ENCODE measurements at regions not wholly inside any gene's neighbourhood (a gene's known extent, or its start where the extent isn't known, plus 50 kb on each side); places are given as distances from the start of the nearest gene placed in this dataset.
"Not testable (repeated sequence)": the region's sequence is repeated elsewhere in the genome, so short reads cannot be mapped to it uniquely, and the experiment has no call there.

- DNase-seq (ENCODE audit: extremely low read depth, low read depth, low spot score) = no peak
Observed at GRCh38 chr5:136563489-136563888, 198.1 kb upstream of the TRPC7 start.

DNA sequence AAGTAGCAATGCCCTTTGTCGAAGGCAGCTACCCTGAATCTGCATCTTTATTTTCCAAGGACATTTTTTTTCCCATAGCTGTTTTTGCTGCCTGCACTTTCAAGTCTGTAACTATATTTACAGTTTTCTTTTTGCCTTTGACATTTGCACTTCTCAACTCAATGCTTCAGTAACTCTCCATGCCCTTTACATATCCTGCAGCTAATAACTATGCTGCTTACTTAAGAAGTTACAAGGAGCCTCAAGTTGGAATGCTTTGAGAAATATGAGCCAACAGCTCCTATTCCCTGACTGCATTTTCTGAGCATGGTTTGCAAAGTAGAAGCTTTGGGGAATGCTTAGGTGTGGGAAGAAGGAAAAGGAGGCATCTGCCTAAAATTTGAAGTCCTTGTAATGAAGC is 194.8 kb upstream of the TRPC7 start:
- DNase-seq (ENCODE audit: extremely low read depth, low read depth, low spot score) = no peak

DNA sequence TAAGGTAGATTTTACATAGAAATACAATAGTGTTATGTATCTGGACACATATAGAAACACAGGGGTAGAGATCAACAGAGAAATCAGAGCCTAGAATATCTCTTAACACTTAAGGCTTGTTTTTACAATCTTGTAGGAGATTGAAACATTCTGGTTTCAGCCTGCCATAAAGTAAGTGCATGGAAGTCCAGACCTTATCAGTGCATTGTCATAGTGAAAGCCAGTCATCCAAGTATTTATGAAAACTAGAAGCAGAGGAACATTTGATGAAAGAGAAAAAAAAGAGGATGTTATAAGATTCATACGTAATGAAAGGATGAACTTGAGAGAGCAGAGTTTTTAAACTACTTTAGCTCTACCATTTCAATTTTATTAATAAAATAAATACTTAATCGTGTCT is 194.3 kb upstream of the TRPC7 start:
- DNase-seq (ENCODE audit: extremely low read depth, low read depth, low spot score) = no peak

DNA sequence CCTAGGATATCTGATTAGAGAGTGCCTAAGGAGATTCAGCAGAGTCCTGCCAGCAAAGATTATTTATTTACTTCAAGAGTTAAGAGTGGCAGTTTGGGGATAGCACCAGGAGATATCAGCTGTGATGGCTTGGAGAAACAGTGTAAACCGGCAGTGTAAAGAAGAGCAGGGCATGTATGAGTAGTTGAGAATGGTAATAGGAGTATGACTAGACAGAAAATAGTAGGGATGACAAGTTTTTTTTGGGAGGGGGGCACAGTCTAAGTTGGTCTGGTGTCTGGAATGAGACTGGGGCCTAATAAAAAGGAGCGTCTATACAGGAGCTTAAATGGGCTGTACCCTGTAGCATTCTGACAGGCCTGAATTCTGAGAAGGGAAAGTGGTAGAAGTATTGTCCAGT is 181.8 kb upstream of the TRPC7 start:
- DNase-seq (ENCODE audit: extremely low read depth, low read depth, low spot score) = not testable (repeated sequence)

GRCh38 chr5:136546441-136546840 is 181.1 kb upstream of the TRPC7 start:
- DNase-seq (ENCODE audit: extremely low read depth, low read depth, low spot score) = not testable (repeated sequence)

- not testable (repeated sequence) for DNase-seq (ENCODE audit: extremely low read depth, low read depth, low spot score)
Observed at GRCh38 chr5:136545031-136545430, 179.7 kb upstream of the TRPC7 start.

- DNase-seq (ENCODE audit: extremely low read depth, low read depth, low spot score) = no peak
Observed at GRCh38 chr5:136538534-136538933, 173.2 kb upstream of the TRPC7 start.

DNA sequence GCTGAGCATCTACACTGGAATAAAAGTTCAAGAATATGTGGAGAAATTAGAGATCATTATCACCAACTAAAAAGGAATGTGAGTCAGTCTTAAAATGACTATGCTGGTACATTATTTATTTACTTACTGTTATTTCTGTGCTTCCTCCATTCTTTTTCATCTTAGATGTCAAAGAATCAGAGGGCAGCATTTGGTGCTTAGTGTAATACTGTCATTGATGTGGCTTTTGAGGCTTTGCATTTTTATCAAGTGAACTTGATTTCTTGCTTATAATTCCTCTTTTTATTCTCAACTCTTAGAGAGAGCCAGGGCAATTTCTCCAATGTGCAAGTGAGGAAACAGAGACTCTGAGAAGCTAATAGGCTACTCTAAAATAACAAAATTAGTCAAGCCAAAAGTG is 163.7 kb upstream of the TRPC7 start:
- DNase-seq (ENCODE audit: extremely low read depth, low read depth, low spot score) = no peak

DNA sequence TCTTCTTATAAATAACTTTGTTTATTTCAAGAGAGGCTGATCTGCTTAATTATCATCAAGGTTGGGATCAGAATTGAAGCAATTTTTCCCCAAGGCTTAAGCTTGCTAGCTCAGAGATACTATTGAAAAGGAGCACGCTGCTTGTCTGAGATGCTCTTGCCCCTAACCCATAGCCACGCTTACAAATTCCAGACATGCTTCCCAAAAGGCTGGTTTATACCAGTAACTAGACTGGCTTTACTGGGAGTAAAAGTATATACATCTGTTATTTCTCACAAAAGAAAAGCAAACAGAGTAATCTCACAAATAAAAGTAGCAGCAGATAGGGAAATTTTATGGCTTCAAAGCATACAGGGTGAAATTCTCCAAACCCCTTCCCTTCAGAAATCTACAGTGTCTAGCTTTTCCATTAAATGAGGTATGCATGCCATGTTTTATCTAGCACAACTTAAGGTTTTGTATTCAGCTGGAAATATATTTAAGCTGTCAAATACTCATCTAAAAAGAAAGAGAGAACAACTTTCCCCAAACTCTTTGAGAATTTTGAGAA is 163.2 kb upstream of the TRPC7 start:
- no peak for DNase-seq (ENCODE audit: extremely low read depth, low read depth, low spot score)

GRCh38 chr5:136527311-136527710 is 162.0 kb upstream of the TRPC7 start:
- no peak for DNase-seq (ENCODE audit: extremely low read depth, low read depth, low spot score)

GRCh38 chr5:136526791-136527190 is 161.4 kb upstream of the TRPC7 start:
- no peak for DNase-seq (ENCODE audit: extremely low read depth, low read depth, low spot score)

DNA sequence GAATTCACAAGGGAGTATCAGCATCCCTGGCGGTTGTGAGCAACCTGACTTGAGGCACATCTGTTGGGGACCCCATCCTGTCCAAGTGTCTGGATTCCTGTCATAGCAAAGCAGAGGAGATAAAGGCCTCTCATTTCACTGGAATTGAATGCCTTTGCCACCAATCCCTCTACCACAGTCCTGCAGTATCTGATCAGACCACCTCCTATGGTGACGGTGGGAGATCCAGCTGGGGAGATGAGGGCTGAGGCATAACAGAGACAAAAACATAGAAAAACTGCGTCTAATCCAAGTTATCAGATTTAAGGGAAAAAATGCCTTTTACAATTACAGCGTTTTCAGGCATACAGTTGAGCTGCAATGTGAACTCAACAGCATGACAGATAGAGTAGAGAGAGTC is 160.7 kb upstream of the TRPC7 start:
- DNase-seq (ENCODE audit: extremely low read depth, low read depth, low spot score) = no peak

DNA sequence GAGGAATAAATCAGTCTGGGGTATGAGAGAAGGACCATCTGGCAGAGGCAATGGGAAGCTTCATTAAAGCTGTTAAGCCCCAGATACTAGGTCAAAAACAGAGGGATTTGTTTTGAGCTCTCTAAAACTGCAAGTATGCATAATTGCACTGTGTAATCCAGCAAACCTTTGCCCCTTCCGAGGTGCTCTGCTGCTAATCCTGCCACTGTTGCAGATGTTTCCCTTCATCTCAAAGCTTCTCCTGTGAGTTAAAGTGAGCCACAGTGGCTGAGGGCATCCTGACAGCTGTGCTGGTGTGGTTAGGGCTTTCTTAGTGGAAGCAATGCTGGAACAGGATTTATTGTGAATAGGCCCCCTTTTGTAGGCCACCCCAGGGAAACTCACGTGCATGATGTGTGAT is 160.3 kb upstream of the TRPC7 start:
- no peak for DNase-seq (ENCODE audit: extremely low read depth, low read depth, low spot score)

- DNase-seq (ENCODE audit: extremely low read depth, low read depth, low spot score) = no peak
Observed at GRCh38 chr5:136522217-136522956, 157.0 kb upstream of the TRPC7 start.

DNA sequence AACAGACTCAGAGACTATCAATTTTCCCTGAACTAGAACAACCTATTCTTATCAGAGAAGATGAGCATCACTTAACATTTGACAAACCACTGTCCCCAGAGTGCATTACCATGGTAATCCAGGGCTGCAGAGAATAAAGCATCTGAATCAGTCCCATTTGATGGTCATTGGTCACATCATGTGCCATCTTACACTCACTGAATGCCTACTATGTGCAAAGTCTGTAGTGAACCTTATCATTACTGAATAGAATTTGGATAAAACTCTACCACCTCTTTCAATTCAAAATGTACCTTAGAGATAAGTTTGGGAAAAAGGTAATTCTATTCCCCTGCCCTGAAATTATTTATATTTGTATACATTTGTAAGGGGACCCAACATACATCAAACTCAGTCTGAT is 156.4 kb upstream of the TRPC7 start:
- DNase-seq (ENCODE audit: extremely low read depth, low read depth, low spot score) = no peak

DNA sequence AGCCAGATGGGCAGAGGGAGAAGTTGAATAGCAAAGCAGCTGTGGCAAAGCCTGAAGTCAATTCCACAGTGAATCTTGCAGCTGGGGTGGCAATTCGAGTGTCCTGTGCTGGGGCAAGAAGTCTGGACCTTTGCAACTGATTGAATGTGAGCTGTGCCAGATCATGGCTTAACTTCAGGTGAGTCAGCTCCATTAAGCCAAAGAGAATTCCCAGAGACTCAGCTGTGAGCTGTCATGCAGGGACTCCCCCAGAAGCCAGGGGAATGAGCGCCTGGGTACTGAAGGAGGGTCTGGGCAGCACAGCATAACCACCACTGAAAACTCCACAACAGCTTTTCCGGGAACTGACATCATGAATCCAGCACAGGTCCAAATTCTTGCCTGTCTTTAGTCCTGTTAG is 153.5 kb upstream of the TRPC7 start:
- DNase-seq (ENCODE audit: extremely low read depth, low read depth, low spot score) = no peak

DNA sequence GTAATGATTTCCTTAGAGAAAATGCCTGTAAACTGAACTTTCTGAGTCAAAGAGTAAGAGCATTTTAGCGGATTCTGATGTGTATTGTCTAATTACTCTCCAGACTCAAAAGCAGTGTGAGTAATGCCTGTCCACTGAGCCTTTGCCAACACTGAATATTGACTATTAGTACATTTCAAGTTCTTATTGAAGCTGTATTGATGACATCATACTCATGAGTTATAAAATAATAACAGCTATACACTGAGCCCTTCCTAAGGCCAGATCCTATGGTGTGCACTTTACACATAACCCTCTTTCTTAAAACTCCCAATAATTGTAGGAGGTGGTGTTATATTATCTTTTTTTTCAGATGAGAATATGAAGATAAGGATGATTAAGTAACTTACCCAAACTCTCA is 152.8 kb upstream of the TRPC7 start:
- no peak for DNase-seq (ENCODE audit: extremely low read depth, low read depth, low spot score)

GRCh38 chr5:136517755-136518154 is 152.4 kb upstream of the TRPC7 start:
- no peak for DNase-seq (ENCODE audit: extremely low read depth, low read depth, low spot score)

- DNase-seq (ENCODE audit: extremely low read depth, low read depth, low spot score) = no peak
Observed at GRCh38 chr5:136516637-136517036, 151.3 kb upstream of the TRPC7 start.

- no peak for DNase-seq (ENCODE audit: extremely low read depth, low read depth, low spot score)
Observed at GRCh38 chr5:136513430-136513829, 148.1 kb upstream of the TRPC7 start.

DNA sequence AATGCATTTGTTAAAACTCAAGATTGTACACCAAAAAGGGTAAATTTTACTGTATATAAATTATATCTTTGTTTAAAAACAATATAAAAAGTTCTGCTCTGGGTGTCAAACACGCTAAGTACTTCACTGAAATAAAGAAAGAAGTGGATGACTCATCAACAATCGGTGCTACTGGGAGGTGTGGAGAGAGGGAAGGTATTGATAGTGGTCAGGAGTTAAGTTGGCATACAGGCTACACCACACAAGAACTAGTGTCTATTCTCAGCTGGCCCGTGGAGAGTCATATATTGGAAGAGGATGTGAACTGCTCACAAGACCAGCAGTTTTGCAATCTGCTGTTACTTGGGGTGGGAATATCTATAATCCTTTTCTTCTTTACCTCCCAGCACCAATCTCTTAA is 145.7 kb upstream of the TRPC7 start:
- no peak for DNase-seq (ENCODE audit: extremely low read depth, low read depth, low spot score)

DNA sequence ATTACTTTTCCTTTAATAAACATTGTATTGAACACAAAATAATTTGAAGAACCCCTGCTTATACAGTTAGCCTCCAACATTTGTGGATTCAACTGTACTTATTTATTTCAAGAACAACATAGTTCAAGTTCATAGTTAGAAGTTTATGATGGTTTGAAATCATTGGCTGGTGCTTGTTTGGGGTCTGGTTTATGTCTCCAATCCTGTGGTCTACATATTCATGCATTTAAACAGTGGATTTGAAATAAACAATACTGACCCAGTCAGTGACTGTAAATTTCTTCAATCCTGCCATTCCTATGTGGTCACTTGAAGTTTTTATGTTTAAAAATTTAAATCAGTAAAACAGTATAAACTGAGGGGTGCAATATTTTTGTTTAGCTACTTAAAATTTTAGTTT is 145.1 kb upstream of the TRPC7 start:
- DNase-seq (ENCODE audit: extremely low read depth, low read depth, low spot score) = no peak

DNA sequence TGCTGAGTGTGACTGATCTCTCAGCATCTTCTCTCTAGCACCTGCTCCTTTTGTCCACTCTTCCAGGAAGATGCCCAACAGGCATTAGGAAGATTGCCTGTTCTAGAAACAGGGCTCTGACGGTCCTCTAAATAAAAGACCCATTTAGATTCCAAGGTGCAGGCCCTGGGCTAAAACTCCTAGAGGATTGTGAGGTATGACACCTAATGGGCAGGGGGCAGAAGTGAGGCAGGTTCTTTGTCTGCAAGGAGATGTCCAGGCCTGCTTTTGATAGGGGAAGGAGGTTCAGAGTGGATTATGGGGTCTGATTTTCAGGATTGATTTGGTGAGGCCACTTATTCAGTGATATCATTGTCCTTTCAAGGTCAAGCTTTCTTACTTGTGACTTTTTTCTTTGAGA is 140.8 kb upstream of the TRPC7 start:
- DNase-seq (ENCODE audit: extremely low read depth, low read depth, low spot score) = no peak

Data from glomerular endothelial cell (primary cell).